Fibroblast of peridontal ligament (primary cell): ENCODE measurements at regions not wholly inside any gene's neighbourhood (a gene's known extent, or its start where the extent isn't known, plus 50 kb on each side); places are given as distances from the start of the nearest gene placed in this dataset.
A peak's percentile ranks its signal among the peaks of the same experiment; 100 is the strongest.
"Not testable (repeated sequence)": the region's sequence is repeated elsewhere in the genome, so short reads cannot be mapped to it uniquely, and the experiment has no call there.

ENCODE experiments used
- DNase-seq: peaks from one replicate; pipeline ENCODE4 v3.0.0-alpha.2; 2010; ENCODE audit errors: extremely low read depth

DNA sequence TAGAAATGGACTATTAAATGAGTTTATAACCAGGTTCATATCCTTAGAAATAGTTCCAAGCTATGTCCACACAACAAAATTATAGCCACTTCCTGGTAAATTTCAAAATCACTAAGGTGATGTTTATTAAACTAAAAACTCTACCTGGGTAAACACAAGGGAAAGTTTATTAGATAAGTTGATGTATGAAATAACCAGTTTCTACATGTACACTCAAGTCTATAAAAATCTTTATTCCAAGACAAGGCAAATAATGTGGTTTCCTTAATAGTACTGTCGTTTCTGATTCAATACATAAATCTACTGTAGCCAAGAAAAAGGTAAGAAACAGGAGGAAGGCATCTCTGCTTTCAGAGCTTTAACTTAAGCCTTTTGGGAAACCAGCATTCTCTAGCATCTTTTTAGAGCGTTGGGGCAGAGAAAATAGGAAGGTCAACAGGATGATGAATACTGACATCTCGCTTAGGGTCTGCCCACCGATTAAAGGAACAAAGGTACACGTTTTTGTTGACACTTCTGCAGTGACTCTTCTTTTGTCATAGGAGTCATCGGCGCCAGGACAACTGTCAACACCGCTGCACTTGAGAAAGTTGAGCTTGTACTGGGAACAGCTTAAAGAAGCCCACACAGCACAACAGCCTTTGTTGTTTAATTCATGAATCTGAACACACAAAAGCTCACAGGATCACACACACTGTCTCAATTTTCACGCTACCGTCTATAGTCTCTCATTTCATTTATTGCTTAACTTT lies 513.6 kb downstream of the SLCO4C1 start:
- no peak for DNase-seq

DNA sequence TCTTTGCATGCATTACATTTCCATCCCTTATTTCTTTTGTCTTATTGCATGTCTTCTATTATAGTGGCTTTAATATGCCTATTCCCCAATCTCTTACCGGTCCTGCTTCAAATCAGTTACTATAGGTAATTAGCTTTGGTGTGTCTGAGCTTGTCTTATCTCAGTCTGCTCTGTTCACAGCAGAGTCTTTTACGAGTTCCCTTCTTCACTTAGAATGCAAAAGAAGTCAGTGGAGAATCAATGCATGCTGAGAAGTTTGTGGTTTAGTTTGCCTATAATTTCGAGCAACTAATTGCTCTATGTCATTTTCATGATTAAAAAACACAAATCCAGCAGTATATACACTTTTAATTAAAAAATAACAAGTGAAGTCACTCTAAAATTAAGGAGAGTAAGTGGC lies 545.0 kb downstream of the SLCO4C1 start:
- DNase-seq, result no peak

DNA sequence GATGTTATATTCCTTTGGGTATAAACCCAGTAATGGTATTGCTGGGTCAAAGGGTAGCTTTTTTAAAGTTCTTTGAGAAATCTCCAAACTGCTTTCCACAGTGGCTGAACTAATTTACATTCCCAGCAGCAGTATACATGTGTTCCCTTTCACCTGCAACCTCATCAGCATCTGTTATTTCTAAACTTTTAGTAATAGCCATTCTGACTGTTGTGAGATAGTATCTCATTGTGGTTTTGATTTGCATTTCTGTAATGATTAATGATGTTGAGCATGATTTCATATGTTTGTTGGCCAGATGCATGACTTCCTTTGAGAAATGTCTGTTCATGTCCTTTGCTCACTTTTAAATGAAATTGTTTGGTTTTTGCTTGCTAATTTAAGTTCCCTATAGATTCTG lies 553.1 kb downstream of the SLCO4C1 start:
- DNase-seq, result not testable (repeated sequence)

DNA sequence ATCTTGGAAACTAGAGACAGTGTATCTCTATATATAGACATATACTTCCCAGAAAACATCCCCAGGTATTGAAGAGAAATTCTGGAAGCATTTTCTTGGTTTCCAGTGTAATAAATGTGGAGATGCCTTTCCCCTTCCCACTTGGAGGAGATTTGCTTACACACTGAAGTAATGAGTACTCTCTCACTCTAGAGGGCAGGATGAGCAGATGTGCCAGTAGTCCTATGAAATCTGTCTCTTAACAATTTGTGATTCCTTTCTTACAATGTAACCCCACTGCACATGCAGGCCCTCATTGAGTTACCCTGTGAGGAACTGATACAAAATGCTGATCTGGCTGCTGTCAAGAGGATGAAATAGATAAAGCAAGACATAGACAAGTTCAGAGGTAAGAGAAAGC lies 567.2 kb downstream of the SLCO4C1 start:
- DNase-seq, result peak; percentile 4

DNA sequence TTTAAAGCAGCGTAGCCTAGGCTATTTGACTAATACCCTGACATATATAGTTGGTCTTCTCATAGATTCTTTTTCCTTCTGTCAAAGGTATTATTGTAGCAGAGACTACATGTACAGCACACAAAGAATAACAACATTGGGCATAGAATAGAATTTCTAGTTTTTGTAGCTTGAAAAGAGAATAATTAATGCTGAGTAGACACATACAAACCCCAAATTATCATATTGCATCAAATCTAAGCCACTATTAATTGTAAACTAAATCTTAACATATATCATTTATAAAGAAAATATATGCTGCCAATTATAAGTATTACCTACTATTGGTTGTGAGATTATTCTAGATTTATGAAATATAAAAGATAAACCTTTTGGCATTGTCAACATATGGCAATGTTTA lies 574.5 kb downstream of the SLCO4C1 start:
- DNase-seq, result no peak

DNA sequence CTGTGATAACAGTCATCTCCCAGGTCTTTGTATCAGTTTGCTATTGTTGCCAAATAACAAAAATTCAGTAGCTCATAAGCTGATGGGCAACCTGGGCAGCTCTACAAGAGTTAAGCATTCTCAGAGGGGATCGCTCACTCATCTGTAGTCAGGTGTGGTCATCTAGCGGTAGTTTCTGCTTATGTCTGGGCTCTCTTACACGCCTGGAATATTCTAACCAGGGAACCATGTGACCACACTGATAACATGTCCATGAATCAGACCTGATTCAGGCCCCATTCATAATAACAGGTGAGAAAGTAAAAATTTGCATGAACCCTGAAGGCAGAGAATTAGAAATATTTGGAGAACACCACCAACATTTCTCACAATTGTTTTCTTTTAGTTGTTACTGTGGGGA lies 576.1 kb downstream of the SLCO4C1 start:
- DNase-seq, result no peak

DNA sequence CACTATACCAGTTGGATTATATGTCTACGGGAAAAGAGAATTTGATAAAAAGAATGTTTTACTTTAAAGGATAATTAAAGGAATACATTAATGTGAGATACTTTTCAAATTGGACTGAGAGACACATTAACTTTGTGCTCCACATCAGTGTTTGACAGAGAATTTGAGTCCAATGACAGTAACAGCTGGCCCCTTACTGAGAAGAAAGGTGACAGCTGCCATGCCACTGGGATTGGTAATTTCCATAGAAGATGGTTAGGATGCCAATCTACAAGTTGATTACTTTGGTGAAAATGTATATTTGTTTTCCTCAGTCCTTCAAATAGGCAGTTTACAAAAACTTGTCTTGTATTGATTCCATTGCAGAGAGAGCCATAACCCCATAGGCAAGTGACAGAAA lies 578.4 kb downstream of the SLCO4C1 start:
- DNase-seq, result no peak

DNA sequence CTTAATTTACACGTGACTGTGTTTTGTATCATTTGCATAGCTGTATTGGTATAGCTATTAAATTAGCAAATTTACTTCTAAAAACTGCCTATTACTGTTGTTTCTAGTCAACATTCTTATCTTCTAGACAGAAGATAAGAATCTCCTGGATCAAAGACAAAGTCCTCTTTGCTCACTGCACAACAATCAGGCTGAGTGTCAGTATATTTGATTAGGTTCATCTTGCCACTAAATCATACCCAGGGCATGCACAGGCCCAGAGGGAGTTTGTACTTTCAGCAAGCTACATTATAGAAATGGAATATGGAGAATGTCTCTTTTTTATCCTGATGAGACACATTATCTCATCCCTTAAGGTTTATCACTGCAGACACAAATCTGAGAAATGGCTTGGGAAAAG lies 579.1 kb downstream of the SLCO4C1 start:
- no peak for DNase-seq

DNA sequence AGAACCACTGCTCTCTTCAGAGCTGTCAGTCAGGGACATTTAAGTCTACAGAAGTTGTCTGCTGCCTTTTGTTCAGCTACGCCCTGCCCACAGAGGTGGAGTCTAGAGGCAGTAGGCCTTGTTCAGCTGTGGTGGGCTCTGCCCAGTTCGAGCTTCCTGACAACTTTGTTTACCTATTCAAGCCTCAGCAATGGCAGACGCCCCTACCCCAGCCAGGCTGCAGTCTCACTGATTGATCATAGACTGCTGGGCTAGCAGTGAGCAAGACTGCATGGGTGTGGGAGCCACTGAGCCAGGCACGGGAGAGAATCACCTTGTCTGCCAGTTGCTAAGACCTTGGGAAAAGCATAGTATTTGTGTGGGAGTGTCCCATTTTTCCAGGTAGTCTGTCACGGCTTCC lies 580.3 kb downstream of the SLCO4C1 start:
- not testable (repeated sequence) for DNase-seq

DNA sequence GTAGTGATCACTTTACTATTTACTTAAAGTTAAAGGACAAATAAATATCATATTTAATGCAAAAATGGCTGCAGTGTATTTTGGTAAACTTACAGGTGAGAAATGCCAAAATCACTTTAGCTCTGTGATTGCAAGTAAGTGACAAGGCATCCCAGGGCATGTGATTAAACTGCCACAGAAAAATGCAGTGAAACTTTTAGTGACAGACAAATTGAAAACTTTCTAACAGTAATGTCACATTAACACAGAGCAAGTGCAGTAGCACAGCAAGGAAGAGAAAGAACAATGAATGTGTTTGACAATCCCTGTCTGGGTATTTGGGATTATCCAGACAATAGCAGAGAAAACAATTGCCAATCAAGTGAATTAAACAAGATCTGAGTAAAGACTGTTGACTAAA lies 606.8 kb downstream of the SLCO4C1 start:
- no peak for DNase-seq

DNA sequence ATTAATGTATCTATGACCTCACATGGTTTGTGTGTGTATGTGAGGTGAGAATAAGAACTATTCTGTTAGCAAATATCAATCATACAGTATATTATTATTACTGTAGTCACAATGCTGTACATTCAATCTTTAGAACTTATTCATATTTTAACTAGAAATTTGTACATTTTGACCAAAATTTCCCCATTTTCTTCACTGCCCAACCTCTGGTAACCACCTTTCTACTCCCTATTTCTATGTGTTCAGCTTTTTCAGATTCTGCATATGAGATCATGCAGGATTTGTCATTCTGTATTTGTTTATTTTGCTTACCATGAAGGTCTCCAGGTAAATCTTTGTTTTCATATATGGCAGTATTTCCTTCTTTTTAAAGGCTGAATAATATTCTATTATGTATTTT lies 607.9 kb downstream of the SLCO4C1 start:
- DNase-seq, result no peak

DNA sequence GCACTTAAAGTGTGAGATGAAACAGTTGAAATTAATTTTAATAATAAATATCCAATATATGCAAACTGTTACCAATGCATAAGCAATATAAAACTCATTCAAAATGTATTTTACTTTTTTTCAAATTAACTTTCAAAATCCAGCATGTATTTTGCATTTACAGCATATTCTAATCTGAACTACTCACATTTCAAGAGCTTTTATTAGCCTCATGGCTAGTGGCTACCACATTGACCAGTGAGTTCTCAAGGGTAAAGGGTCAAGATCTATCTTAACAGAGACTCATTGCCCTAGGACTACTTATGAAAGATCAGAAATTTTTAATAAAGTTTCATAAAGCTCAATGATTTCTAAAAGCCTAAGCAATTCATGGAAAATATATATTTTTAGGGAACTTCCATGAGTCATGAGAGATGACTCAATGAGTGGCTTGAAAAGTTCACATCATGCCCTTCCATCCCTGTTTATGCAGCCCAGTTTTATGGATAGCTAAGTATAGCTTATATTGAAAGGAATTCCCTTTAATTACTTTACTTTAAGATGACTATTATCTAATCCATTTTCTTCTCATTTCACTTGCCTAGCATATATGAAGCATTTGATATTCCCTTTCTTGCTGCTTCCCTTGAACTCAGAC lies 608.6 kb downstream of the SLCO4C1 start:
- peak; percentile 14 for DNase-seq

DNA sequence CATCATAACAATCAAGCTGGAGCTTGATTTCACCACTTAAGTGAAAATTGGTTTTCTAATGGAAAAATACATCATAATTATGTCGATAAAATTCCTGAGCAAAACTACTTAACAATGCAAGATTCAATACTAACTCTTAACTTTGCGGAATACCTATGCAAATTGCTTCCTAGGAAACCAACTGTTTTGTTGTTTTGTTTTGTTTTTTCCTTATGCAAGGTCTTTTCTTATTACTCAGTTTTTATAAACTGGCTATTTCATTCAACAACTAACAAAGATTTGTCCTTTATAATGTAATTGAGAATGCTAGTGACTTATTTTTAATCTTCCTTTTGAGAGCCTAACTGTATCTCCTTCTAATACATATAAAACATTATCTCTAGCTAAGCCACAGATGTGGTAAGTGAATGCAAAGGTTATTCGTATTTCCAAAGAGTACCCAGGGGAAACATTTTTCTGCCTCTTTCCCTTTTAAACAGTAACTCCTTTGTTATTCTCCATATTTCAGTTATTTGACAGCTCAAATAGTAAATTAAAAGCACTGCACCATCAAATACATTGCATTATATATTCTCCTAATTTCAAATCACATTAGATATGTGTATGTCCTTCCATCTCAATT lies 609.4 kb downstream of the SLCO4C1 start:
- no peak for DNase-seq

DNA sequence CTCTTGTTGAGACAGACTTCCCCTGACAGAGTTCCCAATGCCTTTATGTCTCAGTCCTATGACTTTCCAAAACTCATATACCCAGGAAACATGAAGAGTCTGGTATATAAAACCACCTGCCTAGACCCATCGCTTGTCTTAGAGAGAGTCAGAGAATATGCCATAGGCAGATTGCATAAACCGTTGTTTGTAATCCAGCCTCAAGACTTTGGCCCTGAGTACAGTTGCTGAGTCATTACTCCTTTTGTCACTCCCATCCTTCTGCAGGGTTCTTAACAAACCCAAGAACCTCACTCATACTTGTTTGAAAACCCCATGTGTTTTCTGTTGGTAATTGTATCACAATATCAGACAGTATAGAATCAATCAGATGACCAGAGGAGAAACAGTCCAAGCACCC lies 616.3 kb downstream of the SLCO4C1 start:
- DNase-seq, result peak; percentile 54

DNA sequence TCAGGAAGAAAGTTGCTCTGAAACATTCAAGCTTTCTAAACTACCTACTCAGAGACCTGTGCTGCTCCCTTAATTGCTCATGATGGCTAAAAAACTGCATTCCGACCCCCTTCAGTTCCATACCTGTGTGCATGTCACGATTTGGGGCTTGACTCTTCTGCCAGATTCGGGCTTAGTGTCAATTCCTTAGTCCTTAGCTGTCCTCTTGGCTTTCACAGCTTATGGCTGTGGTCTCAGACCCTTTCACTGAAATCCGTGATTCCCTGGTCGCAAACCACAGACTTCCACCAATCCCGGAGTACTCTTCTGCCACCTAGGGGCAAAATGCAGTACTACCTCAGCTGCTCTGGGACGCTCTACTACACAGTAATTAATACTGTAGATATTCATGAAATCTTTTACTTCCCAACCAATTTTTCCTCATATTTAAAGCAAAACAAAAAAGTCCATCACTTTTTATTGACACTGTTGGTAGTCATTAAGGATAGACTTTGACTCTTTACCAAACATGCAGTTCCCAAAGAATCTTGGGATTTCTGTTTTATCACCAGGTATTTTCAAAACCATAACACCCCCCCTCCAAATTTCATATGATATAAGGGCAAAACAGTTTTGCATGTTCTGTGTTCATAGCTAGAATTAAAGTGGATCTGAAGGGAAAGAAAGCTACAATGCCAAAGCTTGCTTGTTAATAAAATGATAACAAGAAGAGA lies 617.4 kb downstream of the SLCO4C1 start:
- DNase-seq, result peak; percentile 61

DNA sequence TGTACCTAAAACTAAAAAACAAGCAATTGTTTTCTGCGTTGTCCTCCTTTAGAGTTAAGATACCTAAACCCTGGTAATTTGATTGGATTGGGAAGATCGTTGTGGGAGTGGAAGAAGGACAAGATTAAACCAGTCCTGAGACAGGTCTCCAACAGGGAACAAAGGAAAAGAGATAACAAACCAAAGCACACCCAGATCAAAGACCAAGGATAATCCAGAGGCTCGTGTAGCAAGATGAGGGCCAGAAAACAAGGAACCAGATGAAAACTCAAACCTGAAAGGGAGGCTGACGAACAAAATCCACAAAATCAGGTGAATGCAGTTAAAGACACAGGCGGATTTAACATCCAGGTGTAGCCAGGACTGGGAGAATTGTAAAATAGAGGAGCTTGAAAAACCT lies 618.1 kb downstream of the SLCO4C1 start:
- DNase-seq, result no peak

DNA sequence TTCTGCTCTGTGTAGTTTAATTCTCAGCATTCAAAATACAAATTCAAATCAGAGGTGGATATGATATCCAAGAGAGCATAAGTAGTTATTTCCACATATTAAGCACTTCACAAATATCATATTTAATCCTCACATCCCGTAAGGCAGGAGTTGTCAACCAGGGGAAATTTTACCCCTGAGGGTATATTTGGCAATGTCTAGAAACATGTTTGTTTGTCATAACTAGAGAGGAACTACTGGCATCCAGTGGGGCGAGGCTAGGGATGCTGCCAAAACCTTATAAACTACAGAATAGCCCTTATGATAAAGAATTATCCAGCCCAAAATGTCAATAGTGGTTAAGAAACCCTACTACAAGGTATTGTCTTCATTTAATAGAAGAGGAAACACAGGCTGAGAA lies 619.4 kb downstream of the SLCO4C1 start:
- no peak for DNase-seq

DNA sequence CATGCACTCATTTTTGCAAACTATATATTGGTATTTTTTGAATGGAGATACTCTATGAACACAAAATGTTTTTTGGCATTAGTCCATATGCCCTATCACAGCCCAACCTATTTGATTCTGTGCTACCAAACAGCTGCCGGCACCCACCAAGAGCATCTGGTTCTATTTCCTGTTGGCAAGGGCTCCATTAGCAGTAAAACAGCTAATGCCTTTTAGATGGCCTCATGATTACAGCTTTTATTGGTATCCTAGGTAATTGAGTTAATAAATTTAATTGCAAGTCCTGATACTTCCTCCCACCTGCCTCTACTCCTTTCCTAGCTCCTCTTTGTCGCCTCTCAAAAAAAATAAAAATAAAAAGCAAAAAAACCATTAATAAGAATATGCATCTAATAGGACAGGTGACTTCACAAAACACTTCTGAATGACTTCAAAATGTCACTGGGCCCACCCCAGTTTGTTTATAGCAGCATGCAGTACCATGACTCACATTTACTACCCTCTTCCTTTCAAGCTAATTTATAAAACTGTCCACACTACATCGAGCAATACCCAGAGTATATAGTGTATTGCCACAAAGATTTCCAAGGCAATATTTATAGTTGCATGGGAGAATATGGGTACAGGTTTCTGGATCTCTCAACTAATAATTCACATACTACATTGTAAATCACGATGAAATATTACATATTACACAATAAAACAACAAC lies 620.4 kb downstream of the SLCO4C1 start:
- DNase-seq, result no peak

DNA sequence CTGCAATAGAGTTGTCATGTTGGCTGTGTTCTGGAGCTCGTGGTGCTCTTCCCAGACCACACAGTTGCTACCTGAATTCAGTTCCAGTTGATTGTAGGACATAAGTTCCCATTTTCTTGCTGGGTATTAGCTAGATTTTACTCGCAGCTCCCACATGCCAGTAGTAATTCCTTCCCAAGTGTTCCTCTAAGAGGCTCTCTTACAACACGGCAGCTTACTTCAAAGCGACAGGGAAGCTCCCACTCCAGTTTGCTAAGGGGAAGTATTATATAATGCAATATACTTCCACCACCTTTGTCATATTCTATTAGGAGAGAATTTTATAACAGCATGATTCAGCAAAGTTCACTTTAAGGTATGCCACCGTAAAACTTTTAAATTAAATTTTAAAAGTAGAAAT lies 623.0 kb downstream of the SLCO4C1 start:
- DNase-seq, result no peak

DNA sequence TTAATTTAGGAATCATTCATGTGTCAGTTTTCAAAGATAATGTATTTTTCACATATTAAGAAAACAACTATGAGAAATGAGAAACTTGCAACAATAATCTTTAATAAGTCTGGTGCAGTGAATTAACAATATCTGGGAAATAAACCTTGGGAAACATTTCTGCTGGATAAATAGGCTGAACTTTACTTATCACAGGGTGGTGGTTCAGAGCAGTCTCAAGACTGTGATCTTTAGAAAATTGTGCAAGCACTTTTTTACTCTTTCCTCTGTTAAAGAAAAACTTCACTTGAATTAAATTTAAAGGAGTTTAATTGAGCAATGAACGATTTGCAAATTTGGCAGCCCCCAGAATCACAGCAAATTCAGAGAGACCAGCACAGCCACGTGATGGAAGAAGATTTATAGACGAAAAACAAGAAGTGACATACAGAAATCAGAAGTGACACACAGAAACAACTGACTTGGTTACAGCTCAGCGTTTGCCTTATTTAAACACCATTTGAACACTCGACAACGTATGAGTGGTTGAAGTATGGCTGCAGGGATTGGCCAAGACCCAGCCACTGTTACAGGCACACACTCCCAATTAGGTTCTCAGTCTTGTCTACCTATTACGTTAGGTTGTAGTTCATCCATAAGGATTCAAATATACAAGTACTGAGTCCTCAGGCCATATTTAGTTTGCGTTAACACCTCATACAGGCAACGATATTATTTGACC lies 631.9 kb downstream of the SLCO4C1 start:
- no peak for DNase-seq

DNA sequence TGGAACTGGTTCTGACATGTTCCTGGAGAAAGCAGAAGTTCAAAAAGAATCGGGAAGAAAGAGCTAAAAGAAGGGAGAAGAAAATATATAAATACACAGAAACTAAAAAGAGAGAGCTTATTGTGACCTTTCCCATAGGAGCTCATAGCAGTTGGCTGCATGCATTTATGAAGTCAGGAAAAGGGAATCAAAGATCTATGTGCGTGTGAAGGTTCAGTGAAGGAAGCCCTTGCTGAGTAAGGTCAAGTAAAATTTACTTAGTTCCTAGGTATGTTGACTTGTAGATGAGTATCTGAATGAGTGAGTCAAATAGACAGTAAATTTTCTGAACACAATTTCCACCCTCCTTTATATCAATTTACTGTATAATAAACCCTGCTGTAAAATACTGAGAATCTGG lies 632.5 kb downstream of the SLCO4C1 start:
- no peak for DNase-seq
